Peyer's patch (tissue), 4 donors: ENCODE measurements at regions not wholly inside any gene's neighbourhood (a gene's known extent, or its start where the extent isn't known, plus 50 kb on each side); places are given as distances from the start of the nearest gene placed in this dataset.

Experiments used
- CTCF ChIP-seq, 6 experiments: fragments of 450-650 bp in 4 of 6; fragments of 200-600 bp in 2 of 6; sonication (generic) in 1 of 6; IDR thresholded peaks; one replicate each; pipeline ENCODE4 v1.5.1; 2017 to 2019; ENCODE audit warnings: antibody characterized with exemption in 6 of 6, mild to moderate bottlenecking in 3 of 6, moderate library complexity in 1 of 6
- POLR2A ChIP-seq, 2 donors: fragments of 450-650 bp; IDR thresholded peaks; one replicate each; pipeline ENCODE4 v1.5.1; 2017; ENCODE audit warnings: antibody characterized with exemption in 2 of 2, mild to moderate bottlenecking in 2 of 2, moderate library complexity in 2 of 2

GRCh38 chr6:133772567-133772966, 116.3 kb upstream of the TCF21 start:
- TF ChIP-seq CTCF (IDR thresholded peaks at IDR 0.05) (no peak), POLR2A (IDR thresholded peaks at IDR 0.05) (no peak)
